ENCODE measurements at regions not wholly inside any gene's neighbourhood (a gene's known extent, or its start where the extent isn't known, plus 50 kb on each side); places are given as distances from the start of the nearest gene placed in this dataset.

- Mint-ChIP-seq H3K4me3 (no peak overlapping the region), H3K9me3 (peaks cover 4% of the 10 kb centered on the region), H3K27me3 (peaks cover 49% of the 10 kb centered on the region), H3K36me3 (ENCODE audit: low read depth) (no peaks in the 10 kb centered on the region), H3K4me1 (no peaks in the 10 kb centered on the region), H3K27ac (no peak overlapping the region)
- intact Hi-C loops (cut with micrococcal nuclease): no loop called here
- TF ChIP-seq CTCF (IDR thresholded peaks at IDR 0.05): no peak
- ChIA-PET CTCF (no interaction called here), POLR2A (no interaction called here)
- DNase-seq (no peak), ATAC-seq (ENCODE audit: low read depth) (no peak)
Measured at GRCh38 chr1:37255868-37256267, 218.5 kb upstream of the ZC3H12A start.

GRCh38 chr1:37257646-37258045 is 216.7 kb upstream of the ZC3H12A start:
- DNase-seq (no peak), ATAC-seq (ENCODE audit: low read depth) (no peak)
- peaks cover 57% of the 10 kb centered on the region for H3K27me3 Mint-ChIP-seq
- H3K36me3 Mint-ChIP-seq (ENCODE audit: low read depth): no peaks in the 10 kb centered on the region
- POLR2A ChIA-PET: no interaction called here
- intact Hi-C loops (cut with micrococcal nuclease): no loop called here
- no peak overlapping the region for H3K4me3 Mint-ChIP-seq
- no peak for TF ChIP-seq CTCF (IDR thresholded peaks at IDR 0.05)
- no peaks in the 10 kb centered on the region for H3K4me1 Mint-ChIP-seq
- peaks cover 4% of the 10 kb centered on the region for H3K9me3 Mint-ChIP-seq
- CTCF ChIA-PET: interaction anchor here (0.6 kb wide), 1 partner anchor 68 kb away, joined by 3 read pairs; no protein-coding TSS in a partner anchor
- H3K27ac Mint-ChIP-seq: no peak overlapping the region

GRCh38 chr1:37258068-37258467 is 216.3 kb upstream of the ZC3H12A start:
- no peak overlapping the region for H3K4me3 Mint-ChIP-seq
- no peak overlapping the region for H3K27ac Mint-ChIP-seq
- H3K27me3 Mint-ChIP-seq: peaks cover 60% of the 10 kb centered on the region
- POLR2A ChIA-PET: no interaction called here
- TF ChIP-seq CTCF (IDR thresholded peaks at IDR 0.05): no peak
- ATAC-seq (ENCODE audit: low read depth) (no peak), DNase-seq (no peak)
- H3K36me3 Mint-ChIP-seq (ENCODE audit: low read depth): no peaks in the 10 kb centered on the region
- no peaks in the 10 kb centered on the region for H3K4me1 Mint-ChIP-seq
- CTCF ChIA-PET: interaction anchor here (0.6 kb wide), 1 partner anchor 68 kb away, joined by 3 read pairs; no protein-coding TSS in a partner anchor
- intact Hi-C loops (cut with micrococcal nuclease): no loop called here
- H3K9me3 Mint-ChIP-seq: peaks cover 4% of the 10 kb centered on the region

GRCh38 chr1:37259019-37259418 is 215.4 kb upstream of the ZC3H12A start:
- ATAC-seq (ENCODE audit: low read depth): no peak
- H3K36me3 Mint-ChIP-seq (ENCODE audit: low read depth): no peaks in the 10 kb centered on the region
- no peak for TF ChIP-seq CTCF (IDR thresholded peaks at IDR 0.05)
- no peaks in the 10 kb centered on the region for H3K4me1 Mint-ChIP-seq
- H3K4me3 Mint-ChIP-seq: no peak overlapping the region
- peaks cover 8% of the 10 kb centered on the region for H3K9me3 Mint-ChIP-seq
- H3K27me3 Mint-ChIP-seq: peaks cover 56% of the 10 kb centered on the region
- intact Hi-C loops (cut with micrococcal nuclease): no loop called here
- no peak for DNase-seq
- no peak overlapping the region for H3K27ac Mint-ChIP-seq
- CTCF ChIA-PET: no interaction called here
- POLR2A ChIA-PET: no interaction called here

- ChIA-PET CTCF (no interaction called here), POLR2A (no interaction called here)
- no peak overlapping the region for H3K27ac Mint-ChIP-seq
- peaks cover 8% of the 10 kb centered on the region for H3K9me3 Mint-ChIP-seq
- H3K27me3 Mint-ChIP-seq: peaks cover 48% of the 10 kb centered on the region
- ATAC-seq (ENCODE audit: low read depth) (no peak), DNase-seq (no peak)
- H3K36me3 Mint-ChIP-seq (ENCODE audit: low read depth): no peaks in the 10 kb centered on the region
- H3K4me3 Mint-ChIP-seq: no peak overlapping the region
- intact Hi-C loops (cut with micrococcal nuclease): no loop called here
- peaks cover under 1% of the 10 kb centered on the region for H3K4me1 Mint-ChIP-seq
- no peak for TF ChIP-seq CTCF (IDR thresholded peaks at IDR 0.05)
Measured at GRCh38 chr1:37261129-37261528, 213.3 kb upstream of the ZC3H12A start.

Data from activated B cell treated with CpG ODN at 0.5 μM for 24 hours (primary cell).